Neural progenitor cell (in vitro differentiated cells): ENCODE measurements at regions not wholly inside any gene's neighbourhood (a gene's known extent, or its start where the extent isn't known, plus 50 kb on each side); places are given as distances from the start of the nearest gene placed in this dataset.

ENCODE experiments used
- CTCF ChIP-seq: fragments of 200-600 bp; sonication (generic); IDR thresholded peaks from 2 replicates; pipeline ENCODE4 v1.5.1; 2017; ENCODE audit warnings: antibody characterized with exemption, mild to moderate bottlenecking
- EZH2 ChIP-seq: fragments of 200-600 bp; sonication (generic); IDR thresholded peaks from 2 replicates; pipeline ENCODE4 v1.6.1; 2017; ENCODE audit warnings: antibody characterized with exemption, mild to moderate bottlenecking, moderate library complexity
- EZH2phosphoT487 ChIP-seq: fragments of 200-600 bp; sonication (generic); IDR thresholded peaks from 2 replicates; pipeline ENCODE4 v1.6.1; 2017; ENCODE audit warnings: antibody characterized with exemption

GRCh38 chr4:174575436-174575835, 53.1 kb upstream of the HPGD start:
- TF ChIP-seq CTCF: no peak
- TF ChIP-seq EZH2phosphoT487: no peak
- no peak for TF ChIP-seq EZH2
